ENCODE measurements at regions not wholly inside any gene's neighbourhood (a gene's known extent, or its start where the extent isn't known, plus 50 kb on each side); places are given as distances from the start of the nearest gene placed in this dataset.

DNA sequence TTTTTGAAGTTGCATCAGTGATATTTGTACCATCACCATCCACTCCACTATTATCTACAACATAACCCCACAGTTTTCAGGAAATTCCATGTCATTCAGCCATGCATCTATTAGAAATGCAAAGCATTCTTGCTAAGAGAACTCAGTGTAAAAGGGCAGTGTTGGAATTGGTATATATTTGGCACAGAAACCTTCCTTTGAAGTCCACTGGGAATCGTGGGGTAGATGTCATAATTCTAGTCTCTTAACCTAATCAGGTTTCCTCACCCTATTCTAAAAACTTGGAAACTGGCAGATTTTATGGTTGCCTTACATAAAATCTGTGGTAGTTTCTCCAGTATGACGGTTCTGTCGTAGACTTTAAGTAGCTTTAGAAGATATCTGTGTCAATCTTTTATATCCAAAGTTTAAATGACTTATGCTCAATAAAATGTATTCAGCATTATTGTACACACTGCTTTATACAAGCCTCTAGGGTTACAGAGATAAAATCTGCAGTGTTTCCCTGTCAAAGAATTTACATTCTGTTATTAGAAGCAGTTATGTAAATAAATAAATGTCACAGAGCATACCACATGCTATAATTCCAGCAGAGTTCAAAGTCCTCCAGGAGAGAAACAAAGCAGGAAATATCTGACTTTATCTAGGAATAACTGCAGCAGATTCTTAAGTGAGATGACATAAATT is 704.4 kb upstream of the CELF2 start:
- DNase-seq = no peak

DNA sequence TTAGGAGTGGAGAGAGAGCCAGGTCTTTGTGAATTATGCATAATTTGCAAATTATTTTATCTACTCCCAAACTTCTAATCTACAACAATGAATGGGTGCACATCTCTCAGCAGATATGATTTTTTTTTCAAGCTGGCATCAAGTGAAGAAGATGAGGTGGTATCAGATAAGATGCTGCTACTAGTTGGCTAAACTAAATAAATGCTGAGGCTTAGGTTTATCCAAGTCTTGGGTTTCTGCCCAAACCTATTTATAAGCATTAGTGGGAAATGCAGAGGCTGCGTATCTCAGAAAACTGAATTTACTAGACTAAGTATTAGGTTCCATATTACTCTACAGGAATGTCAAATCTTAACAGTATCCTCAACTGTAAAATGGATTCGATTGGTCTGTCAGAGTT is 703.0 kb upstream of the CELF2 start:
- no peak for DNase-seq

DNA sequence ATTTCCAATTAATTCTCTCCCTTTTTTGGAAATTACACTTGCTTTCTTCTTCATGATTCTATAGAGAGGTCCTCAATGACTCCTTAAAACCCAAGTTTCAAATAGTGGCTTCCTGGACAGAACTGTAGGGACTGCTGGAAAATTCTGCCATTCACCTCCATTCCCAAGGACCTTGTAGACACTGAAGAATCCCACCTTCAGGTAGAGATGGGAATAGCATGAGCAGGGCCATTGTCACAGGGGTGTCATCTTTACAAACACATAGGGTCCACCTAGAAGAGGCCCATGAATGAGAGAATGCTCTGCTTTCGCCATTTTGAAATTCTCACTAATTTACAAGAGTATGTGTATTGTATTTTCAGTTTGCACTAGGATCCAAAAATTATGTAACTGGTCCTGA is 701.7 kb upstream of the CELF2 start:
- DNase-seq = no peak

DNA sequence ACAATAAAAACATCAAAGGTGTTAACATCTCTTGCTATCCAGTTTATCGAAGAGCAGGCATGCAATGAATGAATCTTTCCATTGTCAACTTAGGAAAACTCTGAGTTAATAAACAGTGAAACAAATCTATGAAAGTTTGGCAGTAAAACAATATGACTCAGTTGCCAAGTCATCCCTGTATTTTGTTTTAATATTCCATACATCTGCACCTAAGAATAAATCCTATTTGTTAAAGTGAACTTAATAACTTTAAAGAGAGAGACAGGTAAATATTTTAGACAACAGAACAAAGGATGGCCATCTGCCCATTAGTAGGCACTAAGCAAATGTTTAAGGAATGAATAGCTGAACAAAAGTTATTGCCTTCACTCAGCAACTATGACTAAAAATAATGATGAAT is 700.5 kb upstream of the CELF2 start:
- DNase-seq = no peak

DNA sequence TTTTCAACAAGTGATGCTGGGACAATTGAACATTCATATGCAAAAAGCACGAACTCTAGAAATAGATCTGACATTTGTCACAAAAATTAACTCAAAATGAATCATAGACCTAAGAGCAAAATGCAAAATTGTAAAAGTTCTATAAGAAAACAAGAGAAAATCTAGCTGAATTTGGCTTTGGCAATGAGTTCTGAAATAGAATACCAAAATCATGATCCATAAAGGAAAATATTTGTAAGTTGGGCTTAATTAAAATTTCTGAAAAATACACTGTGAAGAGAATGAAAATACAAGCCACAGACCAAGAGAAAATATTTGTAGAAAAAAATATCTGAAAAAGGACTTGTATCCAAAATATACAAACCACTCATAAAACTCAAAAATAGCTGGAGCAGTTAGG is 698.8 kb upstream of the CELF2 start:
- no peak for DNase-seq

DNA sequence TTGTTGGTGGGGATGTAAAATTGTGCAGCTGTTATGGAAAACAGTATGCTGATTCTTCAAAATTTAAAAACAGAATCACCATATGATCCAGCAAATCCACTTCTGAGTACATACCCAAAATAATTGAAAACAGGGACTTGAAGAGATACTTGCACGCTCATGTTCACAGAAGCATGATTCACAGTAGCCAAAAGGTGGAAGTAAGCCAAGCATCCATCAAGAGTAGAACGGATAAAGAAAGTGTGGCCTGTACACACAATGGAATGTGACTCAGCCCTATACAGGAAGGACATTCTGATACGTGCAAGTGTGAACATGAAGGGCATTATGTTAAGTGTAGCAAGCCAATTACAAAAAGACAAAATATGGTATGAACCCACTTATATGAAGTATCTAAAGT is 696.7 kb upstream of the CELF2 start:
- no peak for DNase-seq

DNA sequence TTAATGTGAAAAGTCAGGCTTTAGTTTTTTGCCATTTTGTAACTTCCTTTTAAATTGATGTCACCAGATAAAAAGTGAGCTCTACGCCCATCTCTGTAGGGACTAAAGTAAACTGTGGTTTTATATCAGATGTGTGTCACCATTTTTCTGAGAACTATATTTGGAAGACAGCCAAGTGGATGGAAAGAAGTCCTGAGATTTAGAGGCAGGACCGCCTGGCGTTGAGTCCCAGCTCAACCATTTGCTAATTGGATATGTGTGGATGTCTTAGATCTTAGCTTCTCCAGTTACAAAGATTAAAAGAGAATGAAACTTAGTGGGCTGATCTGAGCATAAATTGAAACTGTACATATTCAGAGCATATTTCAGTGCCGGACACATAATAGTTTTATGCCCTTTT is 691.6 kb upstream of the CELF2 start:
- DNase-seq = no peak

DNA sequence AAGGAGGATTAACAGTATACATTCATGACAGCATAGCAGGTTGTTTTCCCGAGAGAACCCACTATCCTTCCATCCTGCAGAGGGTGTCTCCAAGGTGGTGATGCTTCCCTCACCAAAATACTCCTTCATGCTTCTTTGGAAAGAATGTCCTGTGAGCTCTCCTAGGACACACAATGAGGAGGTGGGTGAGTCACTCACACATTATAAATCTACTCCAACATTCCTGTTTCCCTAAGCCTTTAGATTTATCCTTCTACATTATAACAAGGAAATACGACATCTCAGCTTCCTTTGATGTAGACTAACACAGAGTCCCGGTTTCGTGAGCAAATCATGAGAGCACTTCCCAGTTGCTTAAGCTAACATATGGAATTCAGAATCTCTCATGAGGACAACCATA is 689.7 kb upstream of the CELF2 start:
- DNase-seq = no peak

DNA sequence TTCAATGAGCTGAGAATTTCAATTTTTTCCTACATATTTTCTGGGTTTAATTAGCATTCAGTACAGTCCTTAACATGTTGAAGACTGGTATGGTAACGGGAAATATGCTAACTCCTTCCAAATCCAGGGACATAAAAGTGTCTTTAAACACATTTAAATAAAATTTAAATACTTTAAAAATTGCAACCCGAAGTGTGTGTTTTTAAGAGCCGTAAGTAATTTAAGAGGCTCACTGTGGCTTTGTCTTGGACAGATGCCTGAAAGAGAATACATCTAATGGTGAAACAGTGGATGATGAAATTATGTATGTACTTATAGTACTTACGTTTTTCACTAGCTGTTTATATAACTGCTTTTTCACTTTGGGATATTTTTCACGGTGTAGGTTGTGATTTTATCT is 687.3 kb upstream of the CELF2 start:
- no peak for DNase-seq

DNA sequence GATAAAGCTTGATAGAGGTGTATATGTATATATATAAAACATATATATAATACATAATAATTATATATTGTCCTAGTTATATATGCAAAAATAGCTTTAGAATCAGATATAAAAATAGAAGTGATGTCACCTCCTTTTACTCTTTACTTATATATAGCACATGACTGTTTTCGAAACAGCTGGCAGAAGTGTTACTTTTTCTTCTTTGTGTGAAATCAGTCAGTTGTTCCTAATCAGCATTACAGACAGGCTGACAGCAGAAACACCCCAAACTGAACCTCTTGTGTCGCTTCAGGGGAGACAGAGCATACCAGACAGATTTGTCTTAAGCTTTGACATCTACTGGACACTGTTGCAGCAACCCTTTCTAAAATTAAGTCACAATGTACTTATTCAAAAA is 684.9 kb upstream of the CELF2 start:
- no peak for DNase-seq

DNA sequence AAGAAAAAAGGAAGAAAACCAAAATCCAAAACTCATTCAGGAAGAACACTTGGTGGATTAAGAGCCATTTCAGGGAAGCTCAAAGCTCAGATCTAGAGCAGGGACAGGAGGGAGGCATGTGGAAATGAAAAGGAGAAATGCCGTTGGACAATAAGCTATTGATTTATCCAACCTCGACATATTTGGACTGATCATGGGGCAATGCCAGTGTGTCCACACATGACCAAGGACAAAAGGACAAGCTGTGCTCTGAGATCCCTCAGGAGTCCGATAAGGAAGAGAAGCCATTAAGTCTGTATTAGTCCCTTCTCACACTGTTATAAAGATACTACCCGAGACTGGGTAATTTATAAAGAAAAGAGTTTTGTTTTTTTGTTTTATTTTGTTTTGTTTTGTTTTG is 684.0 kb upstream of the CELF2 start:
- no peak for DNase-seq

DNA sequence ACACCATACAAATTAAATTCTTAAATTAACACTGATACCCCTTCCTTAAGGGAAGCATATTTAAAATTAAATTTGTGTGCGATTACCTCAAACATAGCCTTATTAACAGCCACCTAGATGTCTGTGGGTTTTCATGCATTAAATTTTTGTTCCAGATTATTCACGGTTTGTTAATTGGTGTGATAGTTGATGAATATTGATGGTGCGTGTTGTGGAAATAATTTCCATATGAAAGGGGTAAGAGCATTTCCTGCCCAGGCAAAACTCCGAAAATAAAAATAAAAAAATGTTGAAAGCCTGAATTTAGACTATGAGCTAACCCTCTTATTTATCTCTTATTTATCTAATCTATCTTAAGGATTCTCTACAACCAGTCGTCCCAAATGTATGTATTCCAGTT is 679.3 kb upstream of the CELF2 start:
- DNase-seq = no peak

DNA sequence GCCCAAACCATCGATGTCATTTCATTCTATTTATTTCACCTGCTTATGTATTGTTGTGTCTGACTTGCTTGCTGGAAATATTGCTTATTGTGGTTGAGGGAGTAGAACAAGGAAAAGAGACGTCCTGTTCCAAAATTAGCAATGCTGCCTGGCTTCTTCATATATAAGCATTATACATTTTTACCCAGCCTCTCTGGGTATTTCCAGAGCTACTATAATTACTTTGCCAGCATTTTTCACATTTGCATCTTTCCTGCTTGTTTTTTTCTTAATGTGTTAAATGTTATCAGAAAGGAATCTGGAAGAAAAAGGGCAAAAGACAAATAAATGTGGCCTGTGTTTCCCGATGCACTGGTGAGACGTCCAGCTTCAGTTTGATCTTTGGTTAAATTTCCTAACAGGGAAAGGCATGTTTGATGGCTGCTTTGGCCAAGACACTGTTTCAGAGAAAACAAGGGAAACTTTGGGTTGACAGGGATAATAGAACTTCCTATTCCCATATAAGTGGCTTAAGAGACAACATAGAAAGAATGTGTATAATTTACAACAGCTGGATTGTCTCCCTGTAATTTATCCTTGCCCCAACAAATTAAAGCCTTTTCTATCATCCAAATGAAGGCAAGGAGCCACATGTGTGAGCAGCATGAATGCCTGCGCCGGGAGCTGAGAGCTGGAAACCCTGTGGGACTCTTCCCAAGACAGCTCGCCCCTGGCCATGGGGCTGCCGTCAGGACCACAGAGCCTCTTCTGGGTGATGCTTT is 671.1 kb upstream of the CELF2 start:
- no peak for DNase-seq

DNA sequence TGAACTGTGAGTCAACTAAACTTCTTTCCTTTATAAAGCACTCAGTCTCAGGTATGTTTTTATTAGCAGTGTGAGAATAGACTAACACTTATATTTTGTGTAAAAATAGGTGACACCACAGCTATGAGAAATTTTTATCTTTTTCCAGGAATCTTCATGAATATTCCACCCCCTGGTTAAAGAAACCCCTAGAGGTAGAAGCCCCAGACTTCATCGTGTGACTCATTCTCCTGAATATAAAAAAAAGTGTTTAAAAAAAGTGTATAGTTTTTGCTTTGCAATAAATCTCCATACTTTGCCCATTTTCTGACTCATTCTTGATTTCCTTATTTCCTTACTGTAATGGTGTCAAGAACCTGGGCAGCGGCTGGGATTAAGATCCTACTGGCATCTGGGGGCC is 667.6 kb upstream of the CELF2 start:
- no peak for DNase-seq

DNA sequence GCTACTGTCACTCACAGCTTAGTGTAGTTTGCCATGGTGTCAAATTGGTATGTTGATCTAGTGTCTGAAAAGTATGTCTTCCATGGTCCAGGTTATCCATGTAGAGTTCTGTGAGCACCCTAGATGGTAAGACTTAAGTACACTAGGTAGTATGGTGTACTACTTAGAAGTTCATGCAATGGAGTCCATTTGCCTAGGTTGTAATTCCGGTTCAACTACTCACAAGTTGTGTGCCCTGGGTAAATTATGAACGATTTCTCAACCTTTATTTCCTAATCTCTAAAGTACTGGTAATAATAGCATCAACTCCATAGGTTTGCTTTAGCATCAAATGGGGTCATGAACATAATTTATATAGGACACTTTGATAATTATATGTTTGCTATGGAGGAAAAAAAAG is 666.2 kb upstream of the CELF2 start:
- DNase-seq = no peak

DNA sequence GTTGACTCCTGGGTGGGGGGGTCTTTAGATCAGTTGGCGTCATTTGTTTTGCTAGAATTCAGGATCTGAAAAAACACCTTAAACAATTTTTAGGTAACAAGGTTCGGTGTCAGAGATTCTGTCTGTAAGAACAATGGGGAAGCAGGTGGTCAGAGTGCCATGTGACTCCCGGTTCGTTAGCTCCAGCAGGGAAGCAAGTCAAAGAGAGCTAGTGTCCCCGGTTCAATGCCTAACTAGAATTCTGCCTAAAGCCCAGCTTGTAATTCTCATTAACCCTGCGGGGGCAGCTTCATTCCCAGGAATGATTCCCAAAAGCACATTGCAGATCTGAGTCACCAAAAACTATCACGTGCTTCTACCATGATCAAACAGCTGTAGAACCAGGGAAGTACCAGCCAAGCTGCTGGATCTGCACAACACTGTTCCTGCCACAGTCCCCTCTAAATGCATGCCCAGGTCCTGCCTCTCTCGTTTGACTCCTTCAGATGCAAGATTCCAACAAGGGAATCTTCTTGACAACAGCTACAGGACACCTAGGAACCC is 664.3 kb upstream of the CELF2 start:
- no peak for DNase-seq

DNA sequence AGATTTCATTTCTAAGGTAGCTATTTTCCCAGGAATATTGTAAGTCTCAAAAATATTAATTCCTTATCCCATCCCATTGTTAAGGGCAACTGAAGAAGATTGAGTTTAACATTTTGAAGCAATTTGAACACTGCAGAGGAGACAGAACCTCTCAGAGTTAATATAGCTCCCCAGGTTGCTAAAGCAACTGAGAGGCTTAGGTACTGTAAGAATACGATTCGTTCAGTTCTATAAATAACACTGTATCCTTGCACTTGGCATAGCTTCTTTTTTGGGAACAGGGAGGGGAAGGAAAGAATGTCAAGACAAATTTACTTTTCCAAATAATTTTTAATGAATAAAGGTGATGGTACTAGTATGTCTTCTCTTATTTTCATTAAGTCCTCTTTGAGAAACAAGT is 658.4 kb upstream of the CELF2 start:
- no peak for DNase-seq

DNA sequence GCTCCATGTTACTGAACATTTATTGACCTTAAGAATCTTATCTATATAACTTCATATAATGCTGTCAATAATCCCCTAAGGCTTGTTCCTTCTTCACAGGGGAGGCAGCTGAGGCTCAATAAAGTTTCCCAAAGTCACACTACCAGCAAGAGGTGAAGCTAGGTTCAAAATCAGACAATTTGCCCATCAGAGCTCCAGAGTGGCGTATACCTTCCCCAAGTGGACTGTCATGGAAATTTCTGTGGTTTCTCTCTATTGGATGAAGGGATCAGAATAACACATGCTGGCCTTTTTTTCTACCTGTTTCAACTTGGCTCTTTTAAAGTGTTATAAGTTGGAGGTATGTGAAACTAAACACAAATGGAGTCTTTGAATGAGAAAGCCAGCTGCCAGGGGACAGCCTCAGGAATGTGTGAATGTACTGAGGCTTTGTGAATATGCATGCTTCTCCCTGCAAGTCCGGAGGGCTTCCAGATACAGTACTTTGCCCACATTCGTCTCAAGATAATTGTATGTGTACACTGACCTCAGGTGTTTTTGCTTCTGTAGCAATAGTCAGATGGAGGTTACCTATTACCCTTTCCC is 656.3 kb upstream of the CELF2 start:
- DNase-seq = no peak

DNA sequence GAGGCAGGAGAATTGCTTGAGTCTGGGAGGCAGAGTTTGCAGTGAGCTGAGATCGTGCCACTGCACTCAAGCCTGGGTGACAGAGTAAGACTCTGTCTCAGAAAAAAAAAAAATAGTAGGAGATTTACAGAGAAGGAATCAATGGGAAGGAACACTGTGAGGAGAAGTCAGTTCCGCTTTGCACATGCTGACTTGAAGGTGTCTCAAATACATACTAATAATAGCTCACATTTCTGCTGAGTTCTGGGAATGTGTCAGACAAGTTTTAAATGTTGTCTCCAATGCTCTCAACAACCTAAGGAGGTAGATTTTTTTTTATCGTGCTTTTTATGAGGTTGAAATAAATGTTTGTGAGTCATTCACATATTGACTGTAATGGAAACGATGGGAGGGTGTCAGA is 654.9 kb upstream of the CELF2 start:
- no peak for DNase-seq

DNA sequence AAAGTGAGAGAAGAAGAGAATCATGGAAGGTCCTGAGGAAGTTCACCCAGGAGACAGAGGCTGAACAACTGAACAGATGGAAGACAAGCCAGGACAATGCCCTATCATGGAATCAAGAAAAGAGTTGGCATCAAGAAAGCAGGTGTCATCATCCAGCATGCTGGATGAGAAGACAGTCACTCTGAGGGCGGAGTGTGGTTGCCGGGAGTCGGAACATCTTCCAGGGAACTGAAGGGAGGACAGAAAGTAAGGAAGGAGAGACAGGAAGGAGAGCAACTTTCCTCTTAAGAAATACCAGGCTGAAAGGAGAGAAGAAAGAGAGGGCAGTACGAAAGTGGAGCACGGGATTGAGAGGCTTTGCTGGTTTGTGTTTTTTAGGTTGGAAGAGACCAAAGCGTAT is 654.5 kb upstream of the CELF2 start:
- no peak for DNase-seq

DNA sequence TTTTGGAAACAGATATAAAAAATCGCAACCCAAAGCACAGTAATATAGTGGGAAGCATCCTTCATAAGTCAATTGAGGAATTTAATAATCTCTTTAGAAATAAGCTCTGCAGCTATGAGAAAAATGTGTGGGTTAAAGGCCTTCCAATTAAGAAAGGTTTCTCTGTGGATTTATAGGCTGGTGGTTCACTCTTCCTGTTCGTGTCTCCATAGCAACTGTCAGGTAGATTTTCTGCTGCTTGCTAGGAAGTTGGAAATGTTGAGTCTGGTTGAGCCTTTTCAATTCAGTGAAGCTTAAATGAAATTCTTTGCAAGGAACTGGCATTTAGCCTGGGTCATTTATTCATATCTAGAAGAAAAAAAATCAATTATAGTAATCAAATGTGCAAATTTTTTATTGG is 652.8 kb upstream of the CELF2 start:
- no peak for DNase-seq

DNA sequence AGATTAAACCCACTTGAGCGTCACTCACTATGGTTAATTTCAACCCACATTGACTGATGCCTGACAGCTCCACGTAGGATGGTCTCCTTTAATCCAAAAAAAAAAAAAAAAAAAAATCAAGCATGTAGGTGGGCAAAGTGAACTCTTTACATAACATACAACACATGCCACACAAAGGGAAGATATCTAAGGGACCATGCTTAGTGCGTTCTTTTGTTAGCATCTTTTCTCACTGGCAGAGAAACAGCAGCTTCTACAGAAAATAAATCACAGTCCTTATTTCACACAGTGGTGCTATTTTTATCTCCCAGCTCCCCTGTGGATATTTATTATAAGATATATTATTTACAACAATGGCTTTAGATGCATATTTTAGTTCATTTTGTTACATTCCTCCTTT is 652.0 kb upstream of the CELF2 start:
- DNase-seq = no peak

DNA sequence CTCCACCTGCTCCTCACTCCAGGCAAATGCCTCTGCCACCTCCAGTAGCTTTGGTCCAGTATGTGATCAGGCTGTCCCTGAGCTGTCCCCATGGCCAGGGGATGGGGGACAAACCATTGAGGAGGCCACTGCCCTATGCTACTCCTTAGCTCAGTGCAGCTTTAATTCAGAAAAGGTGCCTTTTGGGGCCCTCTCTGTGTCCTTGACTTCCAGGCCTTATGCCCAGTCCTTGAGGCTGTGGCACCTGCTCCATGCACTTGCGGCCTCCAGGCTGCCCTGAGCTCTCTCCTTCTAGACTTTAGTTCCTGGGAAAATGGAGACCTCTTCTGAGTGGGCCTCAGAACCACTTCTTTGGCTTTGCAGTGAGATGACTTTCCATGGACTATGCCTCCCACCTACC is 650.8 kb upstream of the CELF2 start:
- no peak for DNase-seq

DNA sequence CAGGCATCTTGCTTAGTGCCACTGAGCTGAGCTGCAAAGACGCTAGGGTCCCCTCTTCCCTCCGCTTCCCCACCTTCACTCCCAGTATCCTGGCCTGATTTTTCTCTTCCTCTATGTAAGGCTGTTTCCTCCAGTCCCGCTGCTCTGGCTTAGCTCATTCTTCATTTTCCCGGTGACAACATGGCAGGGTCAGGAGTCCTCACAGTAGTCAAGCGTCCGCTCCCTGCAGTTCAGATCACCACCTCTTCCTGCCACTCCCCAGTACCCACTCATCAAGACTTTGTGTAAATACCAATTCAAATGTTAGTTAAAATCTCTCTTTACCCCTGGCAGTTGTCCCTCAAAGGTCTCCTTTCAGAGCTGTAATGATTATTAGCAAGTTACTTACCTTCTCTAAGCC is 650.4 kb upstream of the CELF2 start:
- DNase-seq = no peak

Measured in NCI-H1417 (cell line).